WTC11 (cell line): ENCODE measurements at regions not wholly inside any gene's neighbourhood (a gene's known extent, or its start where the extent isn't known, plus 50 kb on each side); places are given as distances from the start of the nearest gene placed in this dataset.

Experiments
- MYBL2 ChIP-seq: sonication (generic); formaldehyde crosslinking; IDR thresholded peaks from 2 replicates; pipeline ENCODE4 v1.8.1; 2023; ENCODE audit warnings: mild to moderate bottlenecking, moderate library complexity, missing genetic modification reagents
- ZNF138 ChIP-seq: sonication (generic); formaldehyde crosslinking; conservative IDR thresholded peaks from 2 replicates; pipeline ENCODE4 v1.8.1; 2022; ENCODE audit warnings: mild to moderate bottlenecking, moderate library complexity, missing genetic modification reagents

GRCh38 chr20:61161726-61162390, 90.2 kb upstream of the CDH4 start:
- no peak for TF ChIP-seq ZNF138 (CRISPR knock-in tag)
- no peak for TF ChIP-seq MYBL2 (CRISPR knock-in tag)
